ENCODE measurements at regions not wholly inside any gene's neighbourhood (a gene's known extent, or its start where the extent isn't known, plus 50 kb on each side); places are given as distances from the start of the nearest gene placed in this dataset.

DNA sequence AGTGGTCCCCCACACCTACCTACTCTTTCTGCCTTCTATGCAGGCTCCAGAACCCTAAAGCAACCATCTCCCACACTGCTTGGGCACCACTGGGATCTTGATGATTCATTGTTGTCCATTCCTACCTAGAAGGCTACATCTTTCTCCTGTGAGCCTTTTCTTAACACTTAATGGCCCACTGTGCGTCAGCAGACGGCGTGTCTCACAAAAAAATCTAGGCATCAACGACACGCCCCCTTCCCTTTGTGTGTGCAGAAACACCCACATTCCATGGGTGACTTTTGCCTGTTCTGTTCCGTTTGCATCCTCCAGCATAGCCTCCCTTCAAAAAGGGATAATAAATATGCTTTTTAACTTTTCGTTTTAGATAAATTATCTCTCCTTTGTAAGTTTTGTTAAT lies 99.7 kb upstream of the CYRIA start:
- CTCF ChIA-PET, result no interaction called here
- H3K4me1 Mint-ChIP-seq (ENCODE audit: low read depth), result no peaks in the 10 kb centered on the region

DNA sequence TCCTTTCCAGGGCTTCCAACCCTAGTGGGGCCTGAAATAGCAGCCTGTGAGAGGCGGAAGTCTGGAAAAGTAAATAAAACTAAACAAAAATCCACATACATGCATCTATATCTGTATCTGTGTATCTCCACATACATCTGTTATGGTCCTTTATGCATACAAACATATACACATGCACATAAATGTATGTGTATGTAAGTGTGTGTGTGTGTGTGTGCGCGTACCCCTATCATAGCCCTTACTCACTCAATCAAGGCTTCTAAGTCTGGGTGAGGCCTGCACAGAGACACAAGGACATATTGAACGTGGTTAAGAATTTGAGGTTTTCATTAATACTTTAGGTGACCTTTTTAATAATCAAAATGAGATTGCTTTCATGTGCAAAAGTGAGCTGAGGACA lies 98.9 kb upstream of the CYRIA start:
- Histone ChIP-seq H3K4me1 (ENCODE audit: insufficient read depth, low read length) (no peaks in the 10 kb centered on the region), H3K36me3 (ENCODE audit: insufficient read depth, low read length) (no peaks in the 10 kb centered on the region), H3K9me3 (ENCODE audit: control insufficient read depth in 1 of 2, insufficient read depth in 1 of 2, low read length in 2 of 2) (no peaks in the 10 kb centered on the region), H3K4me3 (ENCODE audit: low read length) (no peak overlapping the region), H3K27ac (ENCODE audit: low read depth in 1 of 2, low read length in 2 of 2) (no peak overlapping the region), H3K27me3 (ENCODE audit: control insufficient read depth in 1 of 2, insufficient read depth in 2 of 2, low read length in 2 of 2) (no peaks in the 10 kb centered on the region)
- Mint-ChIP-seq H3K9me3 (no peaks in the 10 kb centered on the region), H3K27ac (no peak overlapping the region), H3K4me1 (ENCODE audit: low read depth) (no peaks in the 10 kb centered on the region), H3K27me3 (peaks cover under 1% of the 10 kb centered on the region), H3K4me3 (no peak overlapping the region), H3K36me3 (ENCODE audit: low read depth) (no peaks in the 10 kb centered on the region)
- no peak for DNase-seq
- ChIA-PET POLR2A (no interaction called here), CTCF (no interaction called here)
- no peak for ATAC-seq (ENCODE audit: poor library complexity)
- TF ChIP-seq, protein P1, sequence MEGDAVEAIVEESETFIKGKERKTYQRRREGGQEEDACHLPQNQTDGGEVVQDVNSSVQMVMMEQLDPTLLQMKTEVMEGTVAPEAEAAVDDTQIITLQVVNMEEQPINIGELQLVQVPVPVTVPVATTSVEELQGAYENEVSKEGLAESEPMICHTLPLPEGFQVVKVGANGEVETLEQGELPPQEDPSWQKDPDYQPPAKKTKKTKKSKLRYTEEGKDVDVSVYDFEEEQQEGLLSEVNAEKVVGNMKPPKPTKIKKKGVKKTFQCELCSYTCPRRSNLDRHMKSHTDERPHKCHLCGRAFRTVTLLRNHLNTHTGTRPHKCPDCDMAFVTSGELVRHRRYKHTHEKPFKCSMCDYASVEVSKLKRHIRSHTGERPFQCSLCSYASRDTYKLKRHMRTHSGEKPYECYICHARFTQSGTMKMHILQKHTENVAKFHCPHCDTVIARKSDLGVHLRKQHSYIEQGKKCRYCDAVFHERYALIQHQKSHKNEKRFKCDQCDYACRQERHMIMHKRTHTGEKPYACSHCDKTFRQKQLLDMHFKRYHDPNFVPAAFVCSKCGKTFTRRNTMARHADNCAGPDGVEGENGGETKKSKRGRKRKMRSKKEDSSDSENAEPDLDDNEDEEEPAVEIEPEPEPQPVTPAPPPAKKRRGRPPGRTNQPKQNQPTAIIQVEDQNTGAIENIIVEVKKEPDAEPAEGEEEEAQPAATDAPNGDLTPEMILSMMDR (IDR thresholded peaks at IDR 0.05), result no peak
- intact Hi-C loops (cut with DNase I, micrococcal nuclease), result no loop called here

More for the DNA sequence above, 99.7 kb upstream of the CYRIA start:
- H3K4me3 Mint-ChIP-seq, result no peak overlapping the region
- Histone ChIP-seq H3K4me3 (ENCODE audit: low read length) (no peak overlapping the region), H3K36me3 (ENCODE audit: insufficient read depth, low read length) (no peaks in the 10 kb centered on the region), H3K4me1 (ENCODE audit: insufficient read depth, low read length) (no peaks in the 10 kb centered on the region), H3K27ac (ENCODE audit: low read depth in 1 of 2, low read length in 2 of 2) (no peak overlapping the region), H3K27me3 (ENCODE audit: control insufficient read depth in 1 of 2, insufficient read depth in 2 of 2, low read length in 2 of 2) (no peaks in the 10 kb centered on the region), H3K9me3 (ENCODE audit: control insufficient read depth in 1 of 2, insufficient read depth in 1 of 2, low read length in 2 of 2) (no peaks in the 10 kb centered on the region)
- H3K36me3 Mint-ChIP-seq (ENCODE audit: low read depth), result no peaks in the 10 kb centered on the region
- peaks cover 9% of the 10 kb centered on the region for H3K27me3 Mint-ChIP-seq
- ATAC-seq (ENCODE audit: poor library complexity) (no peak), DNase-seq (no peak)
- TF ChIP-seq, protein P1 (IDR thresholded peaks at IDR 0.05), result no peak
- H3K9me3 Mint-ChIP-seq, result no peaks in the 10 kb centered on the region
- POLR2A ChIA-PET, result no interaction called here
- no peak overlapping the region for H3K27ac Mint-ChIP-seq
- intact Hi-C loops (cut with DNase I, micrococcal nuclease), result no loop called here

DNA sequence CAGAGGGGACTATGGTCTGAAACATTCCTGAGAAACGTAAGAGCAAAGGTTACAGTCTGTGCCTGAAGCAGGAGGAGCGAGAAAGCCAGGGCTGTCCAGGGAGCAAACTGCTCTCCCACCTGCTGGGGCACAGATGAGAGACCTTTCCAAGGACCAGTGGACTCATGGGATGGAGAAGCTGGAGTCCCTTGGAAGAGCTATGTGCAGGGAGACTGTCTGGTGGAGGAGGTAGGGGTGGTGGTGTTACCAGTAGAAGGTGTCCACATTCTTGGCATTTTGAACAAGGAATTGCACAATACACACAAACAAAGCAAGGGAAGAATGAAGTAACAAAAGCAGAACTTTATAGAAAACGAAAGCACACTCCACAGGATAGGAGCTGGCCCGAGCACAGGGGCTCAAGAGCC lies 97.9 kb upstream of the CYRIA start:
- no peak overlapping the region for H3K27ac ChIP-seq (ENCODE audit: low read depth in 1 of 2, low read length in 2 of 2)
- DNase-seq (peak in 1 of 14 experiments; percentile 6), ATAC-seq (ENCODE audit: poor library complexity) (no peak)
- POLR2A ChIA-PET, result no interaction called here
- H3K9me3 ChIP-seq (ENCODE audit: control insufficient read depth in 1 of 2, insufficient read depth in 1 of 2, low read length in 2 of 2), result no peaks in the 10 kb centered on the region
- H3K4me3 ChIP-seq (ENCODE audit: low read length), result no peak overlapping the region
- Mint-ChIP-seq H3K4me1 (ENCODE audit: low read depth) (no peaks in the 10 kb centered on the region), H3K27me3 (no peaks in the 10 kb centered on the region), H3K4me3 (no peak overlapping the region), H3K9me3 (no peaks in the 10 kb centered on the region), H3K27ac (no peak overlapping the region), H3K36me3 (ENCODE audit: low read depth) (no peaks in the 10 kb centered on the region)
- no peaks in the 10 kb centered on the region for H3K27me3 ChIP-seq (ENCODE audit: control insufficient read depth in 1 of 2, insufficient read depth in 2 of 2, low read length in 2 of 2)
- CTCF ChIA-PET, result no interaction called here
- no peaks in the 10 kb centered on the region for H3K4me1 ChIP-seq (ENCODE audit: insufficient read depth, low read length)
- TF ChIP-seq, protein P1 (IDR thresholded peaks at IDR 0.05), result no peak
- intact Hi-C loops (cut with DNase I, micrococcal nuclease), result no loop called here
- H3K36me3 ChIP-seq (ENCODE audit: insufficient read depth, low read length), result no peaks in the 10 kb centered on the region
